ENCODE measurements at regions not wholly inside any gene's neighbourhood (a gene's known extent, or its start where the extent isn't known, plus 50 kb on each side); places are given as distances from the start of the nearest gene placed in this dataset.
"Not testable (repeated sequence)": the region's sequence is repeated elsewhere in the genome, so short reads cannot be mapped to it uniquely, and the experiment has no call there.

DNA sequence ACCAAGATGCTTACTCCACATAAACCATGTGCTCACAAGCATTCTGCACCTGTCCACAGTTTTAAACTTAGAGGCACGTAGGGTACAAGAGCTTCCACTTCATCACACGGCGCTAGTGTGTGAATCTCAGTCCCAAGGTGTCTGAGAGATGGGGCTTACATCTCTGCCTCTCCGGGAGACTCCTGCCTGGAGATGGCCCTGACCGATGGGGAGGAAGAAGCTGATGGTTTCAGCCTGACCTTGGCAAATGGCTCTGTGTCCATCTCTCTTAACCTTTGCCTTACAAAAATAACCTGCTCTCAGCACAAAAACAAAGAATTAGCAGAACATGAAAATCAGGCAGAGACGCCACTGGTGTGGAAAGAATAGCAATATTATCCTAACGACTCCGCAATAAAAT is 559.3 kb upstream of the B3GAT1 start:
- H3K36me3 ChIP-seq = no peaks in the 10 kb centered on the region
- H3K27ac ChIP-seq = no peak overlapping the region
- TF ChIP-seq POLR2A (IDR thresholded peaks at IDR 0.05) (no peak), EP300 (IDR thresholded peaks at IDR 0.05) (no peak)
- TF ChIP-seq, protein P1, sequence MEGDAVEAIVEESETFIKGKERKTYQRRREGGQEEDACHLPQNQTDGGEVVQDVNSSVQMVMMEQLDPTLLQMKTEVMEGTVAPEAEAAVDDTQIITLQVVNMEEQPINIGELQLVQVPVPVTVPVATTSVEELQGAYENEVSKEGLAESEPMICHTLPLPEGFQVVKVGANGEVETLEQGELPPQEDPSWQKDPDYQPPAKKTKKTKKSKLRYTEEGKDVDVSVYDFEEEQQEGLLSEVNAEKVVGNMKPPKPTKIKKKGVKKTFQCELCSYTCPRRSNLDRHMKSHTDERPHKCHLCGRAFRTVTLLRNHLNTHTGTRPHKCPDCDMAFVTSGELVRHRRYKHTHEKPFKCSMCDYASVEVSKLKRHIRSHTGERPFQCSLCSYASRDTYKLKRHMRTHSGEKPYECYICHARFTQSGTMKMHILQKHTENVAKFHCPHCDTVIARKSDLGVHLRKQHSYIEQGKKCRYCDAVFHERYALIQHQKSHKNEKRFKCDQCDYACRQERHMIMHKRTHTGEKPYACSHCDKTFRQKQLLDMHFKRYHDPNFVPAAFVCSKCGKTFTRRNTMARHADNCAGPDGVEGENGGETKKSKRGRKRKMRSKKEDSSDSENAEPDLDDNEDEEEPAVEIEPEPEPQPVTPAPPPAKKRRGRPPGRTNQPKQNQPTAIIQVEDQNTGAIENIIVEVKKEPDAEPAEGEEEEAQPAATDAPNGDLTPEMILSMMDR (IDR thresholded peaks at IDR 0.05) = no peak
- no peaks in the 10 kb centered on the region for H3K4me1 ChIP-seq (ENCODE audit: insufficient read depth)
- H3K4me3 ChIP-seq = no peak overlapping the region
- H3K9me3 ChIP-seq = no peaks in the 10 kb centered on the region
- WGBS, 3 donors = 68 to 79% (median 77%) methylated on average over 8 of the region's 8 CpGs
- H3K27me3 ChIP-seq = no peaks in the 10 kb centered on the region
- DNase-seq = no peak
- intact Hi-C loops (cut with DNase I) = no loop called here

DNA sequence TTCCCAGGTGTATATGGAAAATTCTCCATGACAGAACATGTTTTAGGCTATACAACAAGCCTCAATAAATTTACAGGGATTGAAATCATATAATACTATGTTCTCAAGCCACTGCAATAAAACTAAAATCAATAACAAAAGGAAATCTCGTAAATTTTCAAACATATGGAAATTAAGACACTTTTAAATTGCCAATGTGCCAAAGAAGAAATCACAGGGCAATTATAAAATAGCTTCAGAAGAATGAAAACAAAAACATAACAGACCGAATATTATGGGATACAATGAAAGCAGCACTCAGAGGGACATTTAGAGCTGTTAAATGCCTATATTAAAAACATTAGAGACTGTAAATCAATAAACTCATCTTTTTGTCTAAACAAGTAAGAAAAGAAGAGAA is 555.7 kb upstream of the B3GAT1 start:
- WGBS, 3 donors = 69 to 85% (median 82%) methylated on average over 2 of the region's 2 CpGs
- intact Hi-C loops (cut with DNase I) = no loop called here
- Histone ChIP-seq H3K9me3 (no peaks in the 10 kb centered on the region), H3K27ac (no peak overlapping the region), H3K4me3 (no peak overlapping the region), H3K27me3 (no peaks in the 10 kb centered on the region), H3K36me3 (no peaks in the 10 kb centered on the region), H3K4me1 (ENCODE audit: insufficient read depth) (no peaks in the 10 kb centered on the region)
- TF ChIP-seq, protein P1 (IDR thresholded peaks at IDR 0.05) = no peak
- TF ChIP-seq POLR2A (IDR thresholded peaks at IDR 0.05) (no peak), EP300 (IDR thresholded peaks at IDR 0.05) (no peak)
- DNase-seq = no peak

DNA sequence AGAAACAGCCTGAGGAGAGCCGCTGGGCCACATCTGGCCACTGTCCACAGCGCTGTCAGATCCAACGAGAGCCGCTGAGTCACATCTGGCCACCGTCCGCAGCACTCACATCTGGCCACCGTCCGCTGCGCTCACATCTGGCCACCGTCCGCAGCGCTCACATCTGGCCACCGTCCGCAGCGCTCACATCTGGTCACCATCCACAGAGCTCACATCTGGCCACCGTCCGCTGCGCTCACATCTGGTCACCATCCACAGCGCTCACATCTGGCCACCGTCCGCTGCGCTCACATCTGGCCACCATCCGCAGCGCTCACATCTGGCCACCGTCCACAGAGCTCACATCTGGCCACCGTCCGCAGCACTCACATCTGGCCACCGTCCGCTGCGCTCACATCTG is 549.3 kb upstream of the B3GAT1 start:
- H3K4me3 ChIP-seq; H3K27ac ChIP-seq; intact Hi-C loops (cut with DNase I); H3K4me1 ChIP-seq (ENCODE audit: insufficient read depth); H3K36me3 ChIP-seq; H3K9me3 ChIP-seq; H3K27me3 ChIP-seq; DNase-seq: not testable (repeated sequence)
- 87 to 95% (median 93%) methylated on average over 30 of the region's 30 CpGs for WGBS, 3 donors

DNA sequence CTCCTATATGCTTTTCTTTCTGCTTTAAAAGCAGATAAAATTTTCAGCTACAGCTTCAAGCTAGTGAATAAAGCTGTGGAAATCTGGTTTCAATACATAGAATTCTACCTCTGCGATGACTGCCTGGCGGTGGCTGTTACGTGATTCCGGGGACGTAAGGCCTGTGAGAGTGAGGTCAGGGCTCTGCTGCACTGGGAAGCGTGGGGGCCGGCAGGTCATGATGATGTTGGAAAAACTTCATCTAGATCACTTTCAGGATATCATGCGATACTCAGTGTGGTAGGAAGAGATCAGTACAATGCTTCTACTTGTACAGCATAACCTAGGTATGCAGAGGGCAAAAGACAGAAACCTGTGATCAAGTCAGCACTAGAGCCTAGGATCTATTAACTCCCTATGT is 546.8 kb upstream of the B3GAT1 start:
- Histone ChIP-seq H3K27ac (no peak overlapping the region), H3K4me3 (no peak overlapping the region), H3K9me3 (no peaks in the 10 kb centered on the region), H3K27me3 (no peaks in the 10 kb centered on the region), H3K36me3 (no peaks in the 10 kb centered on the region), H3K4me1 (ENCODE audit: insufficient read depth) (no peaks in the 10 kb centered on the region)
- WGBS, 3 donors = 51 to 69% (median 66%) methylated on average over 8 of the region's 8 CpGs
- DNase-seq = no peak
- intact Hi-C loops (cut with DNase I) = no loop called here
- TF ChIP-seq, protein P1 (IDR thresholded peaks at IDR 0.05) = no peak
- no peak for TF ChIP-seq POLR2A (IDR thresholded peaks at IDR 0.05)
- TF ChIP-seq EP300 (IDR thresholded peaks at IDR 0.05) = no peak

DNA sequence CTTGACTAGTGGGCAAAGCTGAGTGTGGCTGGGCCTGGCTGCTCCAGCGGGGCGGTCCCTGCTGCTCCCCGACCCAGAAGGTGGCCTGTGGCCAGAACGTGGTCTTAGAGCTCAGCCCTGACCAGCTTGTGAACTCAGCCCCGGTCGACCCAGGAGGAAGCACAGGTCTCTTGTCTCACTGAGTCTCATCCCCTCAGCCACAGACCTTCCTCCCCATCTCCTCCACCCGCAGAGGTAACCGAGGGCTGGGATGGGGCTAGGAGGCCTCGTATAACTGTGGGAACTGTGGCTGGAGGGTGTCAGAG is 546.2 kb upstream of the B3GAT1 start:
- H3K27ac ChIP-seq = no peak overlapping the region
- intact Hi-C loops (cut with DNase I) = no loop called here
- DNase-seq = no peak
- WGBS, 3 donors = 64 to 75% (median 72%) methylated on average over 9 of the region's 9 CpGs
- no peaks in the 10 kb centered on the region for H3K36me3 ChIP-seq
- TF ChIP-seq POLR2A (IDR thresholded peaks at IDR 0.05) (no peak), EP300 (IDR thresholded peaks at IDR 0.05) (no peak)
- TF ChIP-seq, protein P1 (IDR thresholded peaks at IDR 0.05) = no peak
- no peak overlapping the region for H3K4me3 ChIP-seq
- no peaks in the 10 kb centered on the region for H3K9me3 ChIP-seq
- no peaks in the 10 kb centered on the region for H3K27me3 ChIP-seq
- H3K4me1 ChIP-seq (ENCODE audit: insufficient read depth) = no peaks in the 10 kb centered on the region
